GM19035 (cell line): ENCODE measurements at regions not wholly inside any gene's neighbourhood (a gene's known extent, or its start where the extent isn't known, plus 50 kb on each side); places are given as distances from the start of the nearest gene placed in this dataset.

Experiments used
- ATAC-seq: cut with Tn5 transposase; IDR thresholded peaks from one replicate; pipeline ENCODE4 v1.9.1; 2021; ENCODE audit not compliant: unreplicated experiment

GRCh38 chr11:116507849-116508695, 264.7 kb downstream of the BUD13 start:
- no peak for ATAC-seq

DNA sequence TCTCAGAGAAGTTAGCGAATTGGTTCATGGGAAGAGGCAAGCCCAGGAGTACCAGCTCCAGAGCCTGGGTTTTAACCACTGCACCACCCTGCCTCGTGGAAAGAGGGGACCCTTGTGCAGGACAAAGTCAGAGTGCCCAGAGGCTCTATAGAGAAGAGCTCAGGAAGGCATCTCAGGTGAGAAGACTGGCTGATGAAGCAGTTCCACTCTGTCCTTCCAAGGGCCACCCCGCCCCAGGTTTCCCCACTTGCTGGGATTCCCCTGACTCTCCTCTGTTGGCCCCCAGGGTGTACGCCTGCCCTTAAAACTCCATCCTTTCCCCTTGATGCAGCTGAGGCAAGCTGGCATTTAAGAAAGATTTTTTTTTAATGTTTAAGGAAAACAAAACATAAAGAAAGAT, 265.8 kb downstream of the BUD13 start:
- no peak for ATAC-seq

GRCh38 chr11:116506263-116506825, 266.4 kb downstream of the BUD13 start:
- no peak for ATAC-seq

GRCh38 chr11:116505298-116506262, 267.2 kb downstream of the BUD13 start:
- no peak for ATAC-seq

DNA sequence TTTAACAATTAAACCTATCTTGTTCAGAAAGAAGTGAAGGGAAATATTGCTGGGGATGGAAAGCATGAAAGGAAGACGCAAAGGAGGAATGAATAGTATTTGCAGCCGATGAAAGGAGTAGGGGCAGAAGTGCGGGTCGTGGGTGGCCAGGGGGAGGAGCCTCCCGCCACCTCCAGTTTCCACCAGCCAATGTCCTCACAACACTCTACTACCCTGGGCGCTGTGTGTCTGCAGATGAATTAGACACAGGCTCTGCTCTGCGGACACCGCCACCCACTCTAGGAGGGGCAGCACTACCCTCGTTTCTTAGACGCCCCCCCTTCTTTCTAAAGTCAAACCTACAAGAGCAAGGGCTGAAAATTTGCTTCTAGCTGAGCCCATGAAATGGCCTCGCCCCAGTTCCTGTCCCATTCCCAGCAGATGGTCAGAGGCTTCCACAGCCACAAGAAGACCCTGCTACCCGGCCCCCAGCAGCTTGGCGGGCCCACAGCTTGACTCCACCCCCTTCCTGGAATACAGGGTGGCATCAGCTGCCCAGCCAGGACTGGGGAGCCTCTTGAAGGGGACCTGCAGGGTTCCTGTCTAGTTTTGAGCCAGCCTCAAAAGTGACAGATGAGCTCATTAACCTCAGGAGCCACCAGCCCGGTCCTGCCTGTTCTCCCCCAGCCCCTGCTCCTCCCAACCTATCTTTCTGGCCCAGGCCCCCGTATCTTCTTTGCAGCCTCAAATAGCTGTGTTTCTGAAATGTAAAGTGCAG, 268.1 kb downstream of the BUD13 start:
- ATAC-seq = no peak

DNA sequence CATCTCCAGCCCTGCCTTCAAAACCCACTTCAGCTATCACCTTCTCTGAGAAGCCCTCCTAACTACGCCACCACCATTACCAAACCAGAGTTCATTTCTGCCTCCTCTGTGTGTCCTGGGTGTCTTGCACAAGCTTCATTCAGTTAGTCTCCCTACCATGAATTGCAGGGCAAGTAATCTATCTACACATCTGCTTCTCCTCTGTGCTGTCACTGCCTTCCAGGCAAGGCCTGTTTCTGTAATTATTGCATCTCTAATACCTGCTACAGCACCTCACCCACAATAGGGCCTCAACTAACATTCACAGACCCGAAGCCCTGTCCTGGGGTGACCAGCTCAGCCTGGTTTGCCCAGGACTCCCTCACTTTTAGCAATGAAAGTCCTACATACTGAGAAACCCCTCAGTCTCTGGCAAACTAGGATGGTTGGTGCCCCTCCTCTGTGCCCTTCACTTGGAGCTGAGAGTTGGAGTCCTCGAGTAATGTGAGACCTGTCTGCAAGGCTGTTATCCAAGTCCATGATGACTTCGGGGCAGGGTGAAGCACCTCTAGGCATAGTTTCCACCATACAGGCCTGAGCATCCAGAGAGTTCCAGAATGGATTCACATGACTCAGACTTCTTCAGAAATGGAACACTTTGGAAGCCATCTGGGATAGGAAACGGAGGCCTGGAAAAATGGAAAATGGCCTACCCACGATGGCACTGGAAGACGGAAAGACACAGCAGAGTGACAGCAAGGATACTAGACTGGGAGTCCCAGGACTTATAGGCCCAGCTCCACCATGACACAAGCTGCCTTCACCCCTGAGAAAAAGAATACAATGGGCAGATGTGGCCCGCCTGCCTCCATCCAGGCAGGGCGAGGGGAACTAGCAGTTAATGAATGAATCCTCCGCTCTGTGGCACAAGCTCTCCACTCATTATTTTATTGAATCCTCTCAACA, 269.3 kb downstream of the BUD13 start:
- ATAC-seq = no peak

DNA sequence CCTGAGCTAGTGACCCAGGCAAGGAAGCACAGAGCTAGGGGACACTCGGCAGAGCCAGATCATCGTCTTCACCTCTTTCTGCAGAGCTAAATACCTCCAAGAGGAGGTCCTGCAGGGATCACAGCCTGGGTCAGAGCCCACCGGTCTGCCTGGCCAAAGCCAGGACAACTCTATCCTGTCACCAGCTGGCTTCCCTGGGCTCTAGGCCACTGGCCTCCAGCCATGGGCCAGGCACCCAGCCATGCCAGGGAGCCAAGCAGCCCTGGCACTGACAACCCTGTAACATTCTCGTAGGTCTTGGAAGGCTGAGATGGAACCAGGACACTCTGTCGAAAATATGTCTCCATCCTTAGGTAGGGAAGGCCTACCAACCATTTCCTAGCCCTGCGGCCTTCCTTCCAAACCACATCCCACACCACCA, 270.1 kb downstream of the BUD13 start:
- ATAC-seq = no peak

DNA sequence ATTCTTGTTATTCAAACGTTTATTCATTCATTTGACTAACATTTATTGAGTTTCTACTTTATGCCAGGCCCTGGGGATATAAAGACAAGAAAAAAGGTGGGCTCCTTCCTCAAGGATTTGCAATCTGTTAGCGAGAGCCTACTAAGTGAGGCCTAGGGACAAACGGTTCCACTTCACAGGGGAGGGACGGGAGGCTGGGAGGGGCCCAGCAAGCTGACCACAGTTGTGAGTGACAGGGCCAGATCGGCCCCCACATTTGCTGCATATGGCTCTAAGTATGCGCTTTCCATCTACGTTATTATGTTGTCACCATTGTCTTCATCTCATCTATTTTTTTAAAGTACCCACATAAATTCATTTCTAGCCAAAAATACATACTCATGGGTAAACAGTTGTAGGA, 271.1 kb downstream of the BUD13 start:
- ATAC-seq = no peak

DNA sequence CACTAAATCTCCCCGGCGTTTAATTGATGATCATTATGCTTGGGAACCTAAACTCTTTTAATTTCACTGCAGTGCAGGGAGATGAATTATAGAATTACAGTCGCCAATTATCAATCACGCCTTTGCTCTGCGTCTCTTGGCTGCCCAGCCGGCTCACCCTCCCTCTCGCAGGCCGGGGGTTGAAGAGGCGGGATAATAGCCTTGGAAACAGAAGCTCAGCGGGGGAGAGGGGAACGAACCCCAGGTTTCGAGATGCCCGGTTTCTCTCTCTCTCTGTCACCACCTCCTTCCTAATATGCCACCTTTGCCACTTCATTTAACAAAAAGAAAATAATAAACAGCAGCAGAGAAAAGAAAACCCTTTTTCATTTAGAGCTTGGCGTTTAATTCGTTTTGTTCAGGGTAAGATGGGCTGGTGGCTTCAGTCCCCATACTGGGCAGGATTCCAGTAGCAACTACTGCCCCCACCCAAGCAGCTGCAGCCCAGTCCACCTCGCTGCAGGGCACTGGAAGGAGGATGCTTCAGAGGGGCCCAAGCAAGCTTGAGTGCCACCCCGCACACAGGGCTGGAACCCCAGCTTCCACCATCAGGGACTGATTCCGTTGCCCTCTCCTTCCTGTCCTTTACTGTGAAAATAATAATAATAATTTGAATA, 271.7 kb downstream of the BUD13 start:
- no peak for ATAC-seq

GRCh38 chr11:116500026-116500946, 272.5 kb downstream of the BUD13 start:
- ATAC-seq = no peak

DNA sequence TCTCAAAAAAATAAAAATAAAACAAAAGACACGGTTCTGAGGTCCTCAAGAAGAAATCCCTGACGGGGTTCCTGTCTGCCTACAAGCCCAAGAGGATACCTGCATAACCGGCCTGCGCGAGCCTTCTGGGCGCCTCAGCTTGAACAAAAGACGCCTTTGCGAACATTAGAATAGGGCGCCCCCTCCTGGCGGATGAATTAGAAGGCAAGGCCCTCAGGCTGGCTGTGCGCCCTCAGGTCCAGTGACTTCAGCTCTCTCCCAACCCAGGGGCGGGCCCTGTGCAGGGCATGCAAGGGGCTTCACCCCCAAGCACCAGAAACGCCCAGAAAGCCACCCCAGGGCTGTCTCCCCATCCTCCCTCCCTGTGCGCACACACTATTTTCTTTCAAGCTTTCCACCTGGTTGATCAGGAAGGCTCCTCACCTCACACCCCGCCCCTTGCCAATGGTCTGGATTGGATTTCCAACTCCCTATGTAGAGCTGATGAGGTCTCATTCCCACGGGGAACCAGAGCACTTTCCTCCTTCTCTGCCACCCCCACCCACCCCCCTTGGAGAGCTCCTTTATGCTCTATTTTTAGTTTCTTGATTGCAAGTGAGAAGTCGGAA, 273.3 kb downstream of the BUD13 start:
- no peak for ATAC-seq

DNA sequence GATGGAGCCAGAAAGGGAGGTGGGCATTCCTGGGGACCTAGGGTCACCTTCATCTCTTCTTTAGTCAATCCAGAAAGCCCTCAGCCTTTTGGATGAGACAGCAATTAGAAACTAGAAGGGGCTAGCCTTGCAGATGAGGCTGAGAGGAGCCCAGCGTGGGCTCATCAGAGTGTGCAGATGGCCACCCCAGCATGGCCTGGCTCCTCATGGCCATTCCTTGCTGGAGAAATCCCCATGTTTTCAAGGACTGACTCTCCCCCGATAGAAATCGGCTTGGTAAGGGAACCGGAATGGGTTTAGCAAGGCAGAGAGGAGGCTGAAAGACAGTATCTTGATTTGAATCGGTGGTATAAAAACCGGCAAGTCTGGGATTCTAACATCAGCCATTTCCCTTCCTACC, 274.6 kb downstream of the BUD13 start:
- ATAC-seq = no peak

GRCh38 chr11:116492600-116492999, 280.2 kb downstream of the BUD13 start:
- no peak for ATAC-seq

DNA sequence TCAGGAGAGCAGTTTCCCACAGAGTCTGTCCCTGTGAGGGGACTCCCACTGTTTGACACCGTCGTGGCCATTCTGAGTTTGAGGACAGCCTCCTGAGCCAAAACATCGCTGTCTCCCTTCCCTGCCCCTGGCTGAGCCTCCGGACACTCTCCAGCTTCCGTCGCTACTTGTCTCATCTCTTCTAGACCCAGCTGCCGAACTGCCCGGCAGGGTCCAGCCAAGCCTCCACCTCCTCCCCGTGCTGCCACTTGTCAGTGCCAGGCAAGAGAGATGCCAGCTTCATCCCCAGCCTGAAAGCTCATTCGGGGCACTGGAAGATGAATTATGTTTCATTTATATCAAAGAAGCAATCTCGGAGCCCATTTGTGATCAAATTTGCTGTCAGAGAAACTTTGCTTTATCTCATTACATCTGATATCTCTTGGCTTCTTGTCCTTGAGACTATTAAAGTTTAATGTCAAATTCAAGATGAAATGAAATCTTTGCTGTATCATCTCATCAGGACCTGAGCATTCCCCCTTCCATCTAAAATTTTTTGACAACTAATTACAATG, 283.9 kb downstream of the BUD13 start:
- ATAC-seq = no peak

DNA sequence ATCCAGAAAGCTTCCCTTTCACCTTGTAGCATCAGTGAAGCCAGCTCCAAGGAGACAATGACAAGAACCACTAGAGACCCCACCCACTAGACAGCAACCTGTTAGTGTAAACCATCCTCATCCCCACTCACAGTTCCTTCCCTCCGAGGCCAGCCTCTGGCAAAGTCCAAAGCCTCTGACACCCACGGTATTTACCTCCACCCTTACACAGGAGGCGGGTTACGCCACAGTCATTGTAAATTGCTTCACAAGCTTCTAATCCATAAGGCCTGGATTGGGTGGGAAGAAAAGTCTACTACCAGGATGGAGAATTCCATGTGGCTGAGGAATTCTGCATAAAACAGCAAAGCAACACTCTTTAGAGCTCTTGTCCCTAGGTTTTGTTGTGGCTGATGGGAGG, 287.4 kb downstream of the BUD13 start:
- no peak for ATAC-seq

- no peak for ATAC-seq
Observed at GRCh38 chr11:116482716-116483115, 290.1 kb downstream of the BUD13 start.

- ATAC-seq = no peak
Observed at GRCh38 chr11:116481126-116481675, 291.6 kb downstream of the BUD13 start.
